GM19043 (cell line): ENCODE measurements at regions not wholly inside any gene's neighbourhood (a gene's known extent, or its start where the extent isn't known, plus 50 kb on each side); places are given as distances from the start of the nearest gene placed in this dataset.

ENCODE experiments used
- ATAC-seq: cut with Tn5 transposase; IDR thresholded peaks from one replicate; pipeline ENCODE4 v1.9.1; 2021; ENCODE audit warnings: low read depth; ENCODE audit not compliant: unreplicated experiment

DNA sequence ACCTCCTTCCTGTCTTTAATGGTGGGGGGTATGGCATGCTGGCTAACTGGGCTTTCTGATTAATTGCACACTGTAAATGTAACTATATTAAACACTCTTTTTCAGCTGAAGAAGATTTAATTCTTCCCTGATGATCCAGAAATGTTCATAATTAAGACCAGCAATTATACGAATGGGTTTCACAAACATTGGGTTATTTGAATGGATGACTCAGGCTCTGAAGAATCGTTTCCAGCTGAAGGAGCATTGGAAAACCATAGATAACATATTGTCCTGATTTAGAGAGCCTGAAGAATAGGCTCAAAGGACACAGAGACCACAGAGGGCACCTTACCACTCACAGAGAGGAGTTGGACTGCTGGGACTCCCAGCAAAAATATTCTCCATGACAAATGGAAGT lies 130.7 kb upstream of the SSTR4 start:
- ATAC-seq, result no peak

DNA sequence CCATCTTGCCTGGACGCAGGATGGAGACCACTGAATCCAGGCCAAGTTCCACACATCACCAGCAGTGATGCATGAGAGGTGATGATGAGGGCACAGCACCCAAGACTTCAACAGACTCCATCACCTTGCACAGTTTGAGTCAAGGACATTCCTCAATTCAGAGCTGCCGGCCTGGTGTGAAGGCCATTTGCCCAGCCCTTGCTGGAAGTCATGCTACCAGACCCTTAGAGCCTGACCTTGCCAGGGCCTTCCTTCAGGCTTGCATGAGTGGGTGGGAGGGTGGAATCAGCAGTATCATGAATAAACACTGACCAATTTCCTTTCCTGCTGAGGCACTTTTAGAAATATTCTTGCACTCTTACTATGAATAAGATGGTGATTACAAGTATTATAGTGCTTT lies 130.2 kb upstream of the SSTR4 start:
- no peak for ATAC-seq

- ATAC-seq, result no peak
These were observed 129.5 kb upstream of the SSTR4 start for GRCh38 chr20:22905658-22906057.

DNA sequence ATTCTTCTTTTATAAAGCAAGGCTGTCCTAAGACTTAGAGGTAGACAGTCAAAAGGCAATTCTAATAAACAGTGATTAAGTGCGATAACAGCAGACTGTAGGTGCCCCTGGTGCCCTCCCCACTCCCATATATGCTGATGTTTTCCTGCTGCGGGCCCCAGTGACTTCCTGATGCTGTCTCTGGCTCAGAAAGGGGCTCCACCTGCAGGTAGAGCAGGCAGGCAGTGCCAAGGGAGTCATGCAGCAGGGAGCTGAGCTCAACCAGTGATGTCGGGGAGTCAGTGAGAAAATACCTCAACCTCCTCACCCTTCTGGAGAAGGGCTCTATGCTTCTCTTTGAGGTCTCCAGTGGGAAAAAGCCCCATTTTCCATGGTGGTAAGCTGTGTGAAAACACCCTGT lies 126.7 kb upstream of the SSTR4 start:
- ATAC-seq, result no peak

- no peak for ATAC-seq
These were observed 126.2 kb upstream of the SSTR4 start for GRCh38 chr20:22908944-22909343.

GRCh38 chr20:22909436-22909835 lies 125.7 kb upstream of the SSTR4 start:
- ATAC-seq, result no peak

- ATAC-seq, result no peak
These were observed 124.7 kb upstream of the SSTR4 start for GRCh38 chr20:22910287-22910852.

GRCh38 chr20:22914291-22914690 lies 120.8 kb upstream of the SSTR4 start:
- ATAC-seq, result no peak

DNA sequence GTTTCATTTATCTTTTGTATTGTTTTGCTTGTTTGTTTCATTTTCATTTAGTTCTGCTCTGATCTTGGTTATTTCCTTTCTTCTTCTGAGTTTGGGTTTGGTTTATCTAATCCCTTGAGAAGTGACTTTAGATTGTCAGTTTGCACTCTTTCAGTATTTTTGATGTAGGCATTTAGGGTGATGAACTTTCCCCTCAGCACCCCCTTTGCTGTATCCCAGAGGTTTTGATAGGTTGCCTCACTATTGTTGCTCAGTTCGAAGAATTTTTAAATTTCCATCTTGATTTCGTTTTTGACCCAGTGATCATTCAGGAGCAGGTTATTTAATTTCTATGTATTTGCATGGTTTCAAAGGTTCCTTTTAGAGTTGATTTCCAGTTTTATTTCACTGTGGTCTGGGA lies 119.6 kb upstream of the SSTR4 start:
- ATAC-seq, result no peak

GRCh38 chr20:22916021-22916842 lies 118.9 kb upstream of the SSTR4 start:
- ATAC-seq, result no peak

- no peak for ATAC-seq
These were observed 116.7 kb upstream of the SSTR4 start for GRCh38 chr20:22918286-22918983.

- ATAC-seq, result no peak
These were observed 114.2 kb upstream of the SSTR4 start for GRCh38 chr20:22920898-22921297.

GRCh38 chr20:22921595-22922421 lies 113.3 kb upstream of the SSTR4 start:
- ATAC-seq, result no peak

DNA sequence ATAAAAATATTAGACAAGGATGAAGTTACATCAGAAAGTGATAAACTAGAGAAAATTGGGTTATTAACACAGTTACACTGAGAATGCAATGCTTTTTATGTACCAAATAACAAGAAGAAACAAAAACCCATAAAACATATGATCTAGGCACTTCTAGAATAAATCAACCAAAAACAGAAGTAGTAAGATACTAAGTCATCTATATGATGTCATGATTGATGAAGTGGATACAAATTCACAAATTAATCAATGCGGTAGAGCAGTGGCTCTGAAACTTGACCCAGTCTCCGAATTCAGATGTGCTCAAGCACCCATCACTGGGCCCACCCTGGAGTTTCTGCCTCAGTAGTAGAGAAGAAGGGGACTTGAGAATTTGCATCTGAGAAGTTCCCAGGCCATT lies 112.1 kb upstream of the SSTR4 start:
- ATAC-seq, result no peak

- no peak for ATAC-seq
These were observed 110.9 kb upstream of the SSTR4 start for GRCh38 chr20:22924046-22924737.

DNA sequence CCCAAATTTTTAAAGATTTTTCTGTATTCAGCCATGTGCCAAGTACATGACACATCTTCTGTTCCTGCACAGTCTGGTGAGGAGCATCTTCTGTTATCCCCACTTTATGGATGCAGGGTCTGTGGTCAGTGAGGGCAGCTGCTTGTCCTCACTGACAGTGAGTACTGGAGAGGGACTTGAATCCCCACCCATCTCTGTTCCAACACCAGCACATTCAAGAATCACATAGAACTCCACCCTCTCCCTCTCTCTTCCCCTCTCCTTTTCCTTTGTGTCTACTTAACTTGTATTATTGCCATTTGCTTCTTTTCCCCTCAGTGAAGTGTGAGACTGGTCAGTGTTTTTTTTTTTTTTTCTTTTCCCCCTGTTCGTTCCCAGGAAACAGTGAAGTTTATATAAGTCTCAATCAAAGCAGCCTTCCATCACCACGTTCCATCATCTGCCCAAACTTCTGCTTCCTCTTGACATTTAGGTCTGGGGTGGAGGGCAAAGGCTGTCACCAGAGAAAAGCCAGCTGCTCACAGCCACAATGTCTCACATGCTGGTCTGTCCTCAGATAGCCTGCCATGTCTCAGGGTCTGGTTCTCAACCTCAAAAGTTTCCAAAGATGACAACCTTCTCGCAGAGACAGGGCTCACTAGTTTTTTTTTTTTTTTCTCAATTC lies 110.0 kb upstream of the SSTR4 start:
- ATAC-seq, result no peak

DNA sequence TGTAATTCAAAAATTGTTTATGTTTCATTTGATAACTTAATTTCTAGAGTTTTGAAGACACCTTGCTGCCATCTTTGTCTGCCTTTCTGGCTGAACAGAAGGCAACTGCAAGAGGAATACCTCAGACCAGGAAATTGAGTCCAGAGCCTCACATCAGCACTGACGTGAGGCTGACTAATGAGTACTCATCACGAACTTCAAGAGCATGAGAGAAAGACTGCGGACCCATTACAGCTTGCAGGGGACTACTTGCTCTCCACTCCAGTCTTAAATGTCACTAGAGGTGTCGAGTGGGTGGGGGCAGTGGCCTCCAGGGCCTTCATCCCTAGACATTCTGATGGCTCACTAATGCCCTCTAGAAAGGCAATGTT lies 109.5 kb upstream of the SSTR4 start:
- ATAC-seq, result no peak

DNA sequence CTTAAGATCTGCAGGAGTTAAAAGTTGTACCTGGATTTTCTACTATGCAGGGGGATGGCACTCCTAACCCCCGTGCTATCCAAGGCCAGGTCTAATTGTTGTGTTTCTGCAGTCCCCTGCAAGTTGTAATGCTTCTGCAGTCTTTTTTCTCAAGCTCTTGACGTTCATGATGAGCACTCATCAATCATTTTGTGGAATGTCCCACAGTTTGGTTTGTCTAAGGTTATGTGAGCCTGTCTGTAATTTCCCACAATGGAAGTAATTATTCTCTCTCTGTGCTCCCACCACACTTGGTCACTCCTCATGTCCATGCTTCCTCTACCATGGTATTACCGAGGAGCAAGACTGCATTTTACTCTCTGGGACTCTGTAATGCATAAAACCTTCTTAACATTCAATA lies 107.6 kb upstream of the SSTR4 start:
- no peak for ATAC-seq

DNA sequence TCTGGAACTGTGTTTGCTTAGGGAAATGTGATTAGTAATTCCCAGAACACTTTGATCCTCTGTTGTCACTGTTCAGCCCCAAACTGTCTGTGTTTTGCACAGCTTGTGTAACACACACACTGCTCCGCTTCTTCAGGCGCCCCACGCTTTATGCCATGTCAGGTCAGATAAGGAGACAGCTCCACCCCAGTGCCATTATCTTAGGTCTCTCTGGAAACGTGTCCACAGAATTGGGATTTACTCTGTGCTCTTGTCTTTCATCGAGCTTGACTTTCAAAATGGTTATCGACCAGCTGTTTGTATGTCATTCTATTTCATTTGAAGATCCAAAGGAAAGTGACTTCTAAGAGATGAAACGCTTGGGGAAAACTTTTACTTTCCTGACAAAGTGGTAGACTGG lies 106.4 kb upstream of the SSTR4 start:
- ATAC-seq, result no peak

GRCh38 chr20:22929661-22930060 lies 105.5 kb upstream of the SSTR4 start:
- ATAC-seq, result no peak
